GM10248 (cell line): ENCODE measurements at regions not wholly inside any gene's neighbourhood (a gene's known extent, or its start where the extent isn't known, plus 50 kb on each side); places are given as distances from the start of the nearest gene placed in this dataset.
"Not testable (repeated sequence)": the region's sequence is repeated elsewhere in the genome, so short reads cannot be mapped to it uniquely, and the experiment has no call there.

ENCODE experiments used
- CTCF ChIA-PET: fragments of 300-600 bp; sonication (Branson Sonifier 250); formaldehyde crosslinking; extraction: SDS; loops from one replicate; lab custom pipeline; 2021; ENCODE audit warnings: antibody characterized with exemption; lab: Yijun Ruan, JAX
- POLR2A ChIA-PET: fragments of 350-650 bp; sonication (Branson Sonifier 250); formaldehyde crosslinking; extraction: SDS; loops from one replicate; lab custom pipeline; 2020; ENCODE audit warnings: antibody characterized with exemption; lab: Yijun Ruan, JAX
- DNase-seq: peaks from one replicate; pipeline ENCODE4 v3.0.0; 2012; ENCODE audit errors: extremely low spot score
- TF ChIP-seq, protein P1 (sequence below): IDR thresholded peaks from 2 replicates; pipeline ENCODE4 v1.5.1; 2012; ENCODE audit warnings: mild to moderate bottlenecking, low read depth; ENCODE audit errors: extremely low read depth, missing control alignments, control extremely low read depth

- ChIA-PET CTCF (interaction anchor here (0.7 to 2.4 kb wide), 3 partner anchors 9 to 25 kb away, joined by 3 to 9 read pairs (median 9); no protein-coding TSS in a partner anchor), POLR2A (no interaction called here)
Measured at GRCh38 chr22:35175392-35175791, 81.9 kb upstream of the HMGXB4 start.

GRCh38 chr22:35177811-35178210 lies 79.5 kb upstream of the HMGXB4 start:
- no peak for DNase-seq
- ChIA-PET CTCF (interaction anchor here (0.8 to 1.4 kb wide), 2 partner anchors 9 to 11 kb away, joined by 3 to 5 read pairs; no protein-coding TSS in a partner anchor), POLR2A (no interaction called here)
- TF ChIP-seq, protein P1, sequence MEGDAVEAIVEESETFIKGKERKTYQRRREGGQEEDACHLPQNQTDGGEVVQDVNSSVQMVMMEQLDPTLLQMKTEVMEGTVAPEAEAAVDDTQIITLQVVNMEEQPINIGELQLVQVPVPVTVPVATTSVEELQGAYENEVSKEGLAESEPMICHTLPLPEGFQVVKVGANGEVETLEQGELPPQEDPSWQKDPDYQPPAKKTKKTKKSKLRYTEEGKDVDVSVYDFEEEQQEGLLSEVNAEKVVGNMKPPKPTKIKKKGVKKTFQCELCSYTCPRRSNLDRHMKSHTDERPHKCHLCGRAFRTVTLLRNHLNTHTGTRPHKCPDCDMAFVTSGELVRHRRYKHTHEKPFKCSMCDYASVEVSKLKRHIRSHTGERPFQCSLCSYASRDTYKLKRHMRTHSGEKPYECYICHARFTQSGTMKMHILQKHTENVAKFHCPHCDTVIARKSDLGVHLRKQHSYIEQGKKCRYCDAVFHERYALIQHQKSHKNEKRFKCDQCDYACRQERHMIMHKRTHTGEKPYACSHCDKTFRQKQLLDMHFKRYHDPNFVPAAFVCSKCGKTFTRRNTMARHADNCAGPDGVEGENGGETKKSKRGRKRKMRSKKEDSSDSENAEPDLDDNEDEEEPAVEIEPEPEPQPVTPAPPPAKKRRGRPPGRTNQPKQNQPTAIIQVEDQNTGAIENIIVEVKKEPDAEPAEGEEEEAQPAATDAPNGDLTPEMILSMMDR, result no peak

More at GRCh38 chr22:35175392-35175791, 81.9 kb upstream of the HMGXB4 start:
- TF ChIP-seq, protein P1, result no peak
- no peak for DNase-seq

GRCh38 chr22:35178446-35178845 lies 78.8 kb upstream of the HMGXB4 start:
- TF ChIP-seq, protein P1, result no peak
- DNase-seq, result no peak
- ChIA-PET POLR2A (no interaction called here), CTCF (interaction anchor here (1.4 kb wide), 1 partner anchor 8 kb away, joined by 5 read pairs; no protein-coding TSS in a partner anchor)

GRCh38 chr22:35183917-35184316 lies 73.4 kb upstream of the HMGXB4 start:
- TF ChIP-seq, protein P1, result no peak
- no peak for DNase-seq
- ChIA-PET CTCF (no interaction called here), POLR2A (no interaction called here)

- CTCF ChIA-PET, result interaction anchor here (1.6 to 1.7 kb wide), 3 partner anchors 9 to 45 kb away, joined by 3 to 7 read pairs (median 5); no protein-coding TSS in a partner anchor
- POLR2A ChIA-PET, result no interaction called here
- TF ChIP-seq, protein P1, result no peak
- no peak for DNase-seq
Measured at GRCh38 chr22:35186492-35186891, 70.8 kb upstream of the HMGXB4 start.

DNA sequence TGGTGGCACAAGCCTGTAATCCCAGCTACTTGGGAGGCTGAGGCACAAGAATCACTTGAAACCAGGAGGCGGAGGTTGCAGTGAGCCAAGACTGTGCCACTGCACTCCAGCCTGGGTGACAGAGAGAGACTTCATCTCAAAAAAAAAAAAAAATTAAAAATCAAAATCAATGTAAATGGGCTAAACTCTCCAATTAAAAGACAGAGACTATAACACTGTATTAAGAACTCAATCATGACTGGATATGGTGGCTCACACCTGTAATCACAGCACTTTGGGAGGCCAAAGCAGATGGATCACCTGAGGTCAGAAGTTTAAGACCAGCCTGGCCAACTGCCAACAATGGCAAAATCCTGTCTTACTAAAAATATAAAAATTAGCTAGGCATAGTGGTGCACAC lies 68.4 kb upstream of the HMGXB4 start:
- DNase-seq, CTCF ChIA-PET, POLR2A ChIA-PET: not testable (repeated sequence)

DNA sequence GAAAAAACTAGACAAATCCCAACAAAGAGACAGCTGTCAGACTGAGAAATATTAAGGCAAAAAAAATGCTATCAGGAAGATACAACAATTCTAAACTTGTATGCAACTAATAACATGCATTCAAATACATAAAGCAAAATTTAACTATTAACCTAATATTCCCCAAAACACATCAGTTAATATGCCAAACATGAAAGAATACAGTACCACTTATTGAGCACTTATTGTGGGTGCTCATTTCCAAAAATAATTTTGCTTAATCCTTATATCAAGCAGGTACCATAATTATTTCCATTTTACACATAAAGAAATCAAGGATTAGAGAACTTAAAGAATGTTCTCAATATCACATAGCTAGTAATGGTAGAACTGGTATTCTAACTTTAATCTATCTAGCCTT lies 67.7 kb upstream of the HMGXB4 start:
- CTCF ChIA-PET, result no interaction called here
- TF ChIP-seq, protein P1, result no peak
- no peak for DNase-seq
- POLR2A ChIA-PET, result no interaction called here
